A673 (cell line): ENCODE measurements at regions not wholly inside any gene's neighbourhood (a gene's known extent, or its start where the extent isn't known, plus 50 kb on each side); places are given as distances from the start of the nearest gene placed in this dataset.

Experiments
- BruUV-seq: library from RNA; stranded (reverse); fragments of 400-500 nt; replicated peaks from 2 replicates; lab custom pipeline; 2021; lab: Mats Ljungman, UMichigan
- CTCF ChIA-PET: fragments of 300-600 bp; sonication (Branson Sonifier 250); formaldehyde crosslinking; loops from one replicate; lab custom pipeline; 2022; ENCODE audit warnings: antibody characterized with exemption; lab: Charles Lee
- POLR2A ChIA-PET: fragments of 300-600 bp; sonication (Branson Sonifier 250); formaldehyde crosslinking; loops from one replicate; lab custom pipeline; 2022; ENCODE audit warnings: antibody characterized with exemption; ENCODE audit not compliant: low non-redundant PET; lab: Charles Lee
- DNase-seq: peaks from one replicate; pipeline ENCODE4 v3.0.0-alpha.2; 2015; ENCODE audit warnings: low spot score
- H3K27ac ChIP-seq: fragments of 200-600 bp; sonication (generic); 2 replicates; pipeline ENCODE4 v1.5.1; 2016; ENCODE audit warnings: mixed run types, low read depth, mild to moderate bottlenecking, mixed read lengths, antibody characterized with exemption, low read length; ENCODE audit not compliant: poor library complexity, severe bottlenecking
- H3K27me3 ChIP-seq: fragments of 200-600 bp; sonication (generic); replicated peaks from 2 replicates; pipeline ENCODE4 v1.6.1; 2017; ENCODE audit warnings: mixed run types, low read depth, mild to moderate bottlenecking, mixed read lengths, antibody characterized with exemption, low read length; ENCODE audit not compliant: insufficient read depth, poor library complexity
- H3K36me3 ChIP-seq: fragments of 200-600 bp; sonication (generic); 2 replicates; pipeline ENCODE4 v1.6.1; 2016; ENCODE audit warnings: mixed run types, mild to moderate bottlenecking, mixed read lengths, antibody characterized with exemption, low read length; ENCODE audit not compliant: insufficient read depth, poor library complexity, severe bottlenecking
- H3K4me1 ChIP-seq: fragments of 200-600 bp; sonication (generic); 2 replicates; pipeline ENCODE4 v1.6.1; 2017; ENCODE audit warnings: mixed run types, mild to moderate bottlenecking, mixed read lengths, antibody characterized with exemption, low read length; ENCODE audit not compliant: insufficient read depth, poor library complexity, severe bottlenecking
- H3K4me3 ChIP-seq: fragments of 200-600 bp; sonication (generic); 2 replicates; pipeline ENCODE4 v1.5.1; 2016; ENCODE audit warnings: low read depth, mixed run types, mild to moderate bottlenecking, mixed read lengths, low read length; ENCODE audit not compliant: poor library complexity, severe bottlenecking
- H3K9me3 ChIP-seq: fragments of 200-600 bp; sonication (generic); 2 replicates; pipeline ENCODE4 v1.6.1; 2016; ENCODE audit warnings: mixed run types, low read depth, mild to moderate bottlenecking, mixed read lengths, antibody characterized with exemption, low read length; ENCODE audit not compliant: poor library complexity, severe bottlenecking
- EZH2 ChIP-seq: fragments of 200-600 bp; sonication (generic); IDR thresholded peaks from 2 replicates; pipeline ENCODE4 v1.6.1; 2017; ENCODE audit warnings: borderline replicate concordance, low read depth, mild to moderate bottlenecking, mixed read lengths, antibody characterized with exemption, low read length; ENCODE audit not compliant: poor library complexity, severe bottlenecking
- intact Hi-C: fragments of 100-400 bp; cut with micrococcal nuclease; formaldehyde crosslinking; loops from one replicate; pipeline ENCODE4 v1.10.0; 2022; ENCODE audit not compliant: unreplicated experiment
- TF ChIP-seq, protein P1 (sequence below): fragments of 300-800, 200-600 bp; sonication (generic); conservative IDR thresholded peaks from 2 replicates; pipeline ENCODE4 v1.5.1; 2017; ENCODE audit warnings: low read depth, mild to moderate bottlenecking, antibody characterized with exemption, low read length, moderate library complexity, mixed read lengths

DNA sequence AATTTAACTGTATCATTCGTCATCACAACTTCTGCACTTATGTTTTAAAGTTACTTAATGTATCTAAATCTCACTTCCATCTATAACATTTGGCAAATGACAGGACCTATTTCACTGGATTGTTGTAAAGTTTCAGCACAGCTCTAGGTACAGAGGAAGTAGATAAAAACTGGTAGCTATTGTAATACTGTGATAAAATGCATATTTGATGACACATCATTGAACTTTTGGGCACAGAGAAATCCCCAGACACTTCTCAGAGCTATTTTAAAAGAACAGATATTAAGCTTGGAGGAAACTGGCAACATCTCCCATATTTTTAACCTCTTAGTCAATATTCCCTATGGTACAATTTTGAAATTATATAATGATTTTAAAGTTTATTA lies 138.7 kb downstream of the RFPL4B start:
- DNase-seq = peak; percentile 55
- intact Hi-C loops = no loop called here
- no peak overlapping the region for H3K4me3 ChIP-seq
- H3K27me3 ChIP-seq = no peaks in the 10 kb centered on the region
- peaks cover 8% of the 10 kb centered on the region for H3K4me1 ChIP-seq
- no peaks in the 10 kb centered on the region for H3K36me3 ChIP-seq
- no peak for TF ChIP-seq EZH2
- TF ChIP-seq, protein P1, sequence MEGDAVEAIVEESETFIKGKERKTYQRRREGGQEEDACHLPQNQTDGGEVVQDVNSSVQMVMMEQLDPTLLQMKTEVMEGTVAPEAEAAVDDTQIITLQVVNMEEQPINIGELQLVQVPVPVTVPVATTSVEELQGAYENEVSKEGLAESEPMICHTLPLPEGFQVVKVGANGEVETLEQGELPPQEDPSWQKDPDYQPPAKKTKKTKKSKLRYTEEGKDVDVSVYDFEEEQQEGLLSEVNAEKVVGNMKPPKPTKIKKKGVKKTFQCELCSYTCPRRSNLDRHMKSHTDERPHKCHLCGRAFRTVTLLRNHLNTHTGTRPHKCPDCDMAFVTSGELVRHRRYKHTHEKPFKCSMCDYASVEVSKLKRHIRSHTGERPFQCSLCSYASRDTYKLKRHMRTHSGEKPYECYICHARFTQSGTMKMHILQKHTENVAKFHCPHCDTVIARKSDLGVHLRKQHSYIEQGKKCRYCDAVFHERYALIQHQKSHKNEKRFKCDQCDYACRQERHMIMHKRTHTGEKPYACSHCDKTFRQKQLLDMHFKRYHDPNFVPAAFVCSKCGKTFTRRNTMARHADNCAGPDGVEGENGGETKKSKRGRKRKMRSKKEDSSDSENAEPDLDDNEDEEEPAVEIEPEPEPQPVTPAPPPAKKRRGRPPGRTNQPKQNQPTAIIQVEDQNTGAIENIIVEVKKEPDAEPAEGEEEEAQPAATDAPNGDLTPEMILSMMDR = no peak
- CTCF ChIA-PET = no interaction called here
- no peaks in the 10 kb centered on the region for H3K9me3 ChIP-seq
- no peak overlapping the region for H3K27ac ChIP-seq
- POLR2A ChIA-PET = interaction anchor here (0.7 kb wide), 1 partner anchor 43 kb away, joined by 3 read pairs; no protein-coding TSS in a partner anchor
- no TSS peak for BruUV-seq

DNA sequence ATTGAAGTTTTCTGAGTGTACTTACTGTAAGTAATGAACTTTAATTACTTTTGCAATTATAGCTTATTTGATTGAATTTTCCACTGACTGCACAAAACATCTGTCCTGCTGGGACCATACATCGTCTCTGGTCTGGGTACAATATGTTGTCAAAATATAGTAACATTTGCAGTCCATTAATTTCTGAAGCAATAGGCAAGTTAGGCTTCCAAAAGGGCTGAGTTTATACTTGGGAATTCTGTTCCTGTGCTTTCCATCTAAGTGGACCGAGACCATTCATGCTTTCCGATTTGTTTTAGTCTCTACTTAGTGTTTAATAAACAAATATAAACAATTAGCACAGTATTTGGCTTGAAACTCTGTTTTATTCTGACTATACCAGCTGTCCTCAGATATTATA lies 139.3 kb downstream of the RFPL4B start:
- BruUV-seq = no TSS peak
- intact Hi-C loops = no loop called here
- Histone ChIP-seq H3K9me3 (no peaks in the 10 kb centered on the region), H3K4me3 (no peak overlapping the region), H3K4me1 (peaks cover 8% of the 10 kb centered on the region), H3K36me3 (no peaks in the 10 kb centered on the region), H3K27me3 (no peaks in the 10 kb centered on the region), H3K27ac (no peak overlapping the region)
- no peak for DNase-seq
- TF ChIP-seq EZH2 = no peak
- TF ChIP-seq, protein P1 = no peak
- CTCF ChIA-PET = no interaction called here
- POLR2A ChIA-PET = interaction anchor here (0.7 kb wide), 1 partner anchor 44 kb away, joined by 3 read pairs; no protein-coding TSS in a partner anchor

DNA sequence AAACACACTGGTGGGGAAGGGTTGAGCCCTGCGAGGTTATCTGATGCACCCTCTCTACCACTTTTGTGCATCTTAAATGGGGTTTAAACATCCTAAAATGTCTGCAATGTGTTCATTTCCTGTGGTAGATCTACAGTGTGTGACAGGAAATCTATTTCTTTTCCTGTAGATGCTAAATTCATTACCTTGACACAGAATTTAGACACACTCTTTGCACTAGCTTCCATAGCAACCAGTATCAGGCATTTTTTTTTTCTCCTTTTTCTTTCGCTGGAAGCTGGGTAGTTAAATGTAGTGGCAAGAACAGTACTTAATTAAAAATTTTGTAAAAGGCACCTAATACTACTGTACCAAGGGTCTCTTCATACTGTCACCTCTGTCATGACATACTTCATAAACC lies 141.1 kb downstream of the RFPL4B start:
- intact Hi-C loops = no loop called here
- TF ChIP-seq, protein P1 = no peak
- BruUV-seq = no TSS peak
- H3K27ac ChIP-seq = no peak overlapping the region
- H3K27me3 ChIP-seq = no peaks in the 10 kb centered on the region
- peaks cover 8% of the 10 kb centered on the region for H3K4me1 ChIP-seq
- DNase-seq = no peak
- ChIA-PET CTCF (no interaction called here), POLR2A (no interaction called here)
- no peaks in the 10 kb centered on the region for H3K36me3 ChIP-seq
- H3K4me3 ChIP-seq = no peak overlapping the region
- H3K9me3 ChIP-seq = no peaks in the 10 kb centered on the region
